ENCODE measurements at regions not wholly inside any gene's neighbourhood (a gene's known extent, or its start where the extent isn't known, plus 50 kb on each side); places are given as distances from the start of the nearest gene placed in this dataset.

GRCh38 chr12:76255281-76255680, 92.9 kb downstream of the BBS10 start:
- Mint-ChIP-seq H3K9me3 (no peaks in the 10 kb centered on the region), H3K4me1 (ENCODE audit: low read depth) (no peaks in the 10 kb centered on the region), H3K27ac (no peak overlapping the region), H3K36me3 (no peaks in the 10 kb centered on the region), H3K4me3 (no peak overlapping the region), H3K27me3 (peaks cover 6% of the 10 kb centered on the region)
- ChIA-PET CTCF (interaction anchor here (0.6 kb wide), 1 partner anchor 108 kb away, joined by 3 read pairs; no protein-coding TSS in a partner anchor), POLR2A (no interaction called here)
- intact Hi-C loops (cut with micrococcal nuclease), result no loop called here
- DNase-seq, result no peak

GRCh38 chr12:76252031-76252430, 96.2 kb downstream of the BBS10 start:
- H3K36me3 Mint-ChIP-seq, result no peaks in the 10 kb centered on the region
- no peak overlapping the region for H3K27ac Mint-ChIP-seq
- H3K9me3 Mint-ChIP-seq, result no peaks in the 10 kb centered on the region
- H3K4me1 Mint-ChIP-seq (ENCODE audit: low read depth), result no peaks in the 10 kb centered on the region
- no peak for DNase-seq
- H3K4me3 Mint-ChIP-seq, result no peak overlapping the region
- intact Hi-C loops (cut with micrococcal nuclease), result no loop called here
- POLR2A ChIA-PET, result no interaction called here
- H3K27me3 Mint-ChIP-seq, result peaks cover 8% of the 10 kb centered on the region
- CTCF ChIA-PET, result no interaction called here

GRCh38 chr12:76250256-76250655, 98.0 kb downstream of the BBS10 start:
- intact Hi-C loops (cut with micrococcal nuclease), result no loop called here
- Mint-ChIP-seq H3K36me3 (no peaks in the 10 kb centered on the region), H3K4me1 (ENCODE audit: low read depth) (no peaks in the 10 kb centered on the region), H3K9me3 (no peaks in the 10 kb centered on the region), H3K27me3 (peaks cover 13% of the 10 kb centered on the region), H3K27ac (no peak overlapping the region), H3K4me3 (no peak overlapping the region)
- no peak for DNase-seq
- ChIA-PET POLR2A (no interaction called here), CTCF (no interaction called here)

GRCh38 chr12:76249501-76249900, 98.7 kb downstream of the BBS10 start:
- H3K9me3 Mint-ChIP-seq, result no peaks in the 10 kb centered on the region
- CTCF ChIA-PET, result no interaction called here
- no peaks in the 10 kb centered on the region for H3K36me3 Mint-ChIP-seq
- H3K27ac Mint-ChIP-seq, result no peak overlapping the region
- intact Hi-C loops (cut with micrococcal nuclease), result no loop called here
- H3K4me1 Mint-ChIP-seq (ENCODE audit: low read depth), result no peaks in the 10 kb centered on the region
- peaks cover 10% of the 10 kb centered on the region for H3K27me3 Mint-ChIP-seq
- DNase-seq, result no peak
- no peak overlapping the region for H3K4me3 Mint-ChIP-seq
- POLR2A ChIA-PET, result no interaction called here

GRCh38 chr12:76247992-76248391, 100.2 kb downstream of the BBS10 start:
- CTCF ChIA-PET, result no interaction called here
- Mint-ChIP-seq H3K27me3 (peaks cover 11% of the 10 kb centered on the region), H3K27ac (no peak overlapping the region), H3K9me3 (no peaks in the 10 kb centered on the region), H3K4me1 (ENCODE audit: low read depth) (no peaks in the 10 kb centered on the region), H3K36me3 (no peaks in the 10 kb centered on the region), H3K4me3 (no peak overlapping the region)
- intact Hi-C loops (cut with micrococcal nuclease), result no loop called here
- no peak for DNase-seq
- POLR2A ChIA-PET, result no interaction called here

- Mint-ChIP-seq H3K4me1 (ENCODE audit: low read depth) (no peaks in the 10 kb centered on the region), H3K27me3 (peaks cover 11% of the 10 kb centered on the region), H3K27ac (no peak overlapping the region), H3K4me3 (no peak overlapping the region), H3K36me3 (no peaks in the 10 kb centered on the region), H3K9me3 (no peaks in the 10 kb centered on the region)
- no peak for DNase-seq
- ChIA-PET POLR2A (no interaction called here), CTCF (no interaction called here)
- intact Hi-C loops (cut with micrococcal nuclease), result no loop called here
These were observed 101.1 kb downstream of the BBS10 start for GRCh38 chr12:76247026-76247646.

GRCh38 chr12:76246611-76247010, 101.6 kb downstream of the BBS10 start:
- POLR2A ChIA-PET, result no interaction called here
- H3K9me3 Mint-ChIP-seq, result no peaks in the 10 kb centered on the region
- H3K4me3 Mint-ChIP-seq, result no peak overlapping the region
- H3K27ac Mint-ChIP-seq, result no peak overlapping the region
- DNase-seq, result no peak
- H3K27me3 Mint-ChIP-seq, result peaks cover 11% of the 10 kb centered on the region
- H3K4me1 Mint-ChIP-seq (ENCODE audit: low read depth), result no peaks in the 10 kb centered on the region
- CTCF ChIA-PET, result no interaction called here
- no peaks in the 10 kb centered on the region for H3K36me3 Mint-ChIP-seq
- intact Hi-C loops (cut with micrococcal nuclease), result no loop called here

GRCh38 chr12:76244300-76244699, 103.9 kb downstream of the BBS10 start:
- ChIA-PET POLR2A (no interaction called here), CTCF (no interaction called here)
- DNase-seq, result no peak
- H3K27me3 Mint-ChIP-seq, result peaks cover 11% of the 10 kb centered on the region
- no peak overlapping the region for H3K27ac Mint-ChIP-seq
- no peaks in the 10 kb centered on the region for H3K9me3 Mint-ChIP-seq
- no peak overlapping the region for H3K4me3 Mint-ChIP-seq
- intact Hi-C loops (cut with micrococcal nuclease), result no loop called here
- no peaks in the 10 kb centered on the region for H3K36me3 Mint-ChIP-seq
- no peaks in the 10 kb centered on the region for H3K4me1 Mint-ChIP-seq (ENCODE audit: low read depth)

GRCh38 chr12:76242813-76243550, 105.2 kb downstream of the BBS10 start:
- Mint-ChIP-seq H3K27me3 (peaks cover 10% of the 10 kb centered on the region), H3K4me1 (ENCODE audit: low read depth) (no peaks in the 10 kb centered on the region), H3K4me3 (no peak overlapping the region), H3K36me3 (no peaks in the 10 kb centered on the region), H3K27ac (no peak overlapping the region), H3K9me3 (no peaks in the 10 kb centered on the region)
- intact Hi-C loops (cut with micrococcal nuclease), result no loop called here
- DNase-seq, result no peak
- ChIA-PET POLR2A (interaction anchor here (0.8 kb wide), 1 partner anchor 22 kb away, joined by 3 read pairs; no protein-coding TSS in a partner anchor), CTCF (interaction anchor here (0.6 kb wide), 1 partner anchor 265 kb away, joined by 3 read pairs; no protein-coding TSS in a partner anchor)

- peaks cover 4% of the 10 kb centered on the region for H3K27me3 Mint-ChIP-seq
- no peak overlapping the region for H3K27ac Mint-ChIP-seq
- H3K4me3 Mint-ChIP-seq, result no peak overlapping the region
- H3K36me3 Mint-ChIP-seq, result no peaks in the 10 kb centered on the region
- POLR2A ChIA-PET, result no interaction called here
- intact Hi-C loops (cut with micrococcal nuclease), result no loop called here
- CTCF ChIA-PET, result no interaction called here
- no peaks in the 10 kb centered on the region for H3K9me3 Mint-ChIP-seq
- DNase-seq, result no peak
- no peaks in the 10 kb centered on the region for H3K4me1 Mint-ChIP-seq (ENCODE audit: low read depth)
These were observed 106.8 kb downstream of the BBS10 start for GRCh38 chr12:76241371-76241770.

GRCh38 chr12:76240281-76240680, 107.9 kb downstream of the BBS10 start:
- H3K4me1 Mint-ChIP-seq (ENCODE audit: low read depth), result no peaks in the 10 kb centered on the region
- CTCF ChIA-PET, result no interaction called here
- no peak for DNase-seq
- no peaks in the 10 kb centered on the region for H3K36me3 Mint-ChIP-seq
- peaks cover 2% of the 10 kb centered on the region for H3K27me3 Mint-ChIP-seq
- no peaks in the 10 kb centered on the region for H3K9me3 Mint-ChIP-seq
- POLR2A ChIA-PET, result no interaction called here
- no peak overlapping the region for H3K4me3 Mint-ChIP-seq
- intact Hi-C loops (cut with micrococcal nuclease), result no loop called here
- H3K27ac Mint-ChIP-seq, result no peak overlapping the region

GRCh38 chr12:76238688-76239087, 109.5 kb downstream of the BBS10 start:
- Mint-ChIP-seq H3K9me3 (no peaks in the 10 kb centered on the region), H3K4me1 (ENCODE audit: low read depth) (no peaks in the 10 kb centered on the region), H3K36me3 (no peaks in the 10 kb centered on the region), H3K27ac (no peak overlapping the region), H3K4me3 (no peak overlapping the region), H3K27me3 (no peaks in the 10 kb centered on the region)
- intact Hi-C loops (cut with micrococcal nuclease), result no loop called here
- ChIA-PET CTCF (no interaction called here), POLR2A (no interaction called here)
- no peak for DNase-seq

GRCh38 chr12:76237086-76237701, 111.0 kb downstream of the BBS10 start:
- Mint-ChIP-seq H3K36me3 (no peaks in the 10 kb centered on the region), H3K9me3 (no peaks in the 10 kb centered on the region), H3K4me1 (ENCODE audit: low read depth) (no peaks in the 10 kb centered on the region), H3K4me3 (no peak overlapping the region), H3K27me3 (no peaks in the 10 kb centered on the region), H3K27ac (no peak overlapping the region)
- intact Hi-C loops (cut with micrococcal nuclease), result no loop called here
- ChIA-PET CTCF (no interaction called here), POLR2A (no interaction called here)
- DNase-seq, result no peak
